A549 (cell line): ENCODE measurements at regions not wholly inside any gene's neighbourhood (a gene's known extent, or its start where the extent isn't known, plus 50 kb on each side); places are given as distances from the start of the nearest gene placed in this dataset.

Experiments
- KDM1A ChIP-seq: fragments of 200-600 bp; sonication (generic); IDR thresholded peaks from 2 replicates; pipeline ENCODE4 v1.6.1; 2016; ENCODE audit warnings: low read depth, mild to moderate bottlenecking
- TF ChIP-seq, protein P1 (sequence below): fragments of >200 bp; sonication (Bioruptor Twin); formaldehyde crosslinking; IDR thresholded peaks from 3 replicates; pipeline ENCODE4 v1.5.1; 2016
- TF ChIP-seq, protein P2 (sequence below): fragments of >200 bp; sonication (Bioruptor Twin); formaldehyde crosslinking; IDR thresholded peaks from 3 replicates; pipeline ENCODE4 v1.6.1; 2016
- TF ChIP-seq, protein P3 (sequence below): fragments of 450-650 bp; IDR thresholded peaks from 2 replicates; pipeline ENCODE4 v1.6.1; 2014; ENCODE audit warnings: antibody characterized with exemption

DNA sequence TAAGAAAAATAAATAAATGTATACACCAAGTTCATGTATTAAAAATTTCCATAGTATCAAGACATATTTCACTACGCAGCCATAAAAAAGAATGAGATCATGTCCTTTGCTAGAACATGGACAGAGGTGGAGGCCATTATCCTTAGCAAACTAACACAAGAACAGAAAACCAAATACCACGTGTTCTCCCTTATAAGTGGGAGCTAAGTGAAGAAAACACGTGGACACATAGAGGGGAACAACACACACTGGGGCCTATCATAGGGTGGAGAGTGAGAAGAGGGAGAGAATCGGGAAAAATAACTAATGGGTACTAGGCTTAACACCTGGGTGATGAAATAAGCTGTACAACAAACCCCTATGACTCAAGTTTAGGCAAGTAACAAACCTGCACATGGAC, 552.4 kb upstream of the PBX1 start:
- TF ChIP-seq, protein P1, sequence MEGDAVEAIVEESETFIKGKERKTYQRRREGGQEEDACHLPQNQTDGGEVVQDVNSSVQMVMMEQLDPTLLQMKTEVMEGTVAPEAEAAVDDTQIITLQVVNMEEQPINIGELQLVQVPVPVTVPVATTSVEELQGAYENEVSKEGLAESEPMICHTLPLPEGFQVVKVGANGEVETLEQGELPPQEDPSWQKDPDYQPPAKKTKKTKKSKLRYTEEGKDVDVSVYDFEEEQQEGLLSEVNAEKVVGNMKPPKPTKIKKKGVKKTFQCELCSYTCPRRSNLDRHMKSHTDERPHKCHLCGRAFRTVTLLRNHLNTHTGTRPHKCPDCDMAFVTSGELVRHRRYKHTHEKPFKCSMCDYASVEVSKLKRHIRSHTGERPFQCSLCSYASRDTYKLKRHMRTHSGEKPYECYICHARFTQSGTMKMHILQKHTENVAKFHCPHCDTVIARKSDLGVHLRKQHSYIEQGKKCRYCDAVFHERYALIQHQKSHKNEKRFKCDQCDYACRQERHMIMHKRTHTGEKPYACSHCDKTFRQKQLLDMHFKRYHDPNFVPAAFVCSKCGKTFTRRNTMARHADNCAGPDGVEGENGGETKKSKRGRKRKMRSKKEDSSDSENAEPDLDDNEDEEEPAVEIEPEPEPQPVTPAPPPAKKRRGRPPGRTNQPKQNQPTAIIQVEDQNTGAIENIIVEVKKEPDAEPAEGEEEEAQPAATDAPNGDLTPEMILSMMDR = no peak
- TF ChIP-seq KDM1A = no peak
- TF ChIP-seq, protein P2, sequence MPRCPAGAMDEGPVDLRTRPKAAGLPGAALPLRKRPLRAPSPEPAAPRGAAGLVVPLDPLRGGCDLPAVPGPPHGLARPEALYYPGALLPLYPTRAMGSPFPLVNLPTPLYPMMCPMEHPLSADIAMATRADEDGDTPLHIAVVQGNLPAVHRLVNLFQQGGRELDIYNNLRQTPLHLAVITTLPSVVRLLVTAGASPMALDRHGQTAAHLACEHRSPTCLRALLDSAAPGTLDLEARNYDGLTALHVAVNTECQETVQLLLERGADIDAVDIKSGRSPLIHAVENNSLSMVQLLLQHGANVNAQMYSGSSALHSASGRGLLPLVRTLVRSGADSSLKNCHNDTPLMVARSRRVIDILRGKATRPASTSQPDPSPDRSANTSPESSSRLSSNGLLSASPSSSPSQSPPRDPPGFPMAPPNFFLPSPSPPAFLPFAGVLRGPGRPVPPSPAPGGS = no peak
- TF ChIP-seq, protein P3, sequence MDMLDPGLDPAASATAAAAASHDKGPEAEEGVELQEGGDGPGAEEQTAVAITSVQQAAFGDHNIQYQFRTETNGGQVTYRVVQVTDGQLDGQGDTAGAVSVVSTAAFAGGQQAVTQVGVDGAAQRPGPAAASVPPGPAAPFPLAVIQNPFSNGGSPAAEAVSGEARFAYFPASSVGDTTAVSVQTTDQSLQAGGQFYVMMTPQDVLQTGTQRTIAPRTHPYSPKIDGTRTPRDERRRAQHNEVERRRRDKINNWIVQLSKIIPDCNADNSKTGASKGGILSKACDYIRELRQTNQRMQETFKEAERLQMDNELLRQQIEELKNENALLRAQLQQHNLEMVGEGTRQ = no peak
